ENCODE measurements at regions not wholly inside any gene's neighbourhood (a gene's known extent, or its start where the extent isn't known, plus 50 kb on each side); places are given as distances from the start of the nearest gene placed in this dataset.

DNA sequence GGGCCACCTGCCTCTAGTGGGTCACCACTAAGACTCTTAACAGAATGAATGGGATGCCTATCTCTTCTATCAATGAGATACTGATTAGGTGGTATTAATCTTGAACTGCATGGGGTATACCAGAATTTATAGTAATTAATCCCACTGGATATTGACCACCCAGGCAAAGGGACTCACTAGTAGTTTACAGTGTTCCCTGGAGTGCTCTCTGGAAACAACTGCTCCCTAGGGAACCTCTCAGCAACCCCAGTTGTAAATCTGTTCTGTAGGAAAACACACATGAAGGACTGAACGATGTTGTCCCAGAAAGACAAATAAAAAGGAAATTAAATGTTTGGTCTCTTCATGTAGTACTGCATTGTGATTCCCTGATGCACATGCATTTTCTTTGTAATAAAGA, 430.5 kb downstream of the HLX start:
- no peak for ATAC-seq

DNA sequence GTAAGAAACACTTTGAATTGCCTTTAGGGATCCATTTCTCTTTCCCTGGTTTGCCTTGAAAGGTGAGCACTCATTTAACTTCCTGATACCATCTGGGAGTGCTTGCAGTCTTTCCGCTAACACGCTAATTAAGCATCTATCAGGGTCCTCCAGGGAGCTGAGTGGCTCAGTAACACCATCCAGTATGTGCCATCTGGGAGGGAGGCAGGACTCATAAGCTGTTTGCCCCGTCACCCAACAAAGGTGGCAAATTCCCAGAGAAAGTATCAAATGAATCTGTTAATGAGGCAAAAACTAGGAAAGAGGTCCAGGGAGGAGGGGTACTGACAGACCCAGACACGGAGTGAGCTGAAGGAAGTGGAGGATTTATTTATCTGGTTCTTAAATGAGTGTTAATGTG, 430.9 kb downstream of the HLX start:
- ATAC-seq, result no peak

DNA sequence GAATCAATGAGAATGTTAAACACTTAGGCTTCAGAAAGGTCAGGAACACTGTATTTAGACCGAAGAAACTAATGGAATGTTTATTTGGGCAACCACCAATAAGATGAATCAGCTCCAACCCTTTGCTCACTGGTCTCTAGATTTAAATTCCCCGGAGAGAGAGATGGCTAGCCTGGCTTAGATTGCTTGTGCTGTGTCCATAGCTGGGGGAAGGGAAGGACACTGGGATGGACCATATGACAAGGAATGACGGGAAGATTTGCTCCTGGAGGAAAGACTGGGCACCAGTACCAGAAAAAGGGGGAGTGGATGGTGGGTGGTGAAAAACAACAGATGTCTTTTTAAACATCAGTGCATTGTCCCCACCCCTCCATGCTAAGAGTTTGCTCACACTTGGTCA, 426.6 kb downstream of the DUSP10 start:
- no peak for ATAC-seq

GRCh38 chr1:221316491-221317056, 425.3 kb downstream of the DUSP10 start:
- no peak for ATAC-seq

- no peak for ATAC-seq
Observed at GRCh38 chr1:221317537-221317936, 424.4 kb downstream of the DUSP10 start.

- no peak for ATAC-seq
Observed at GRCh38 chr1:221327954-221328353, 413.9 kb downstream of the DUSP10 start.

GRCh38 chr1:221328371-221328770, 413.5 kb downstream of the DUSP10 start:
- no peak for ATAC-seq

- ATAC-seq, result no peak
Observed at GRCh38 chr1:221331273-221332183, 410.4 kb downstream of the DUSP10 start.

GRCh38 chr1:221334062-221334461, 407.8 kb downstream of the DUSP10 start:
- no peak for ATAC-seq

DNA sequence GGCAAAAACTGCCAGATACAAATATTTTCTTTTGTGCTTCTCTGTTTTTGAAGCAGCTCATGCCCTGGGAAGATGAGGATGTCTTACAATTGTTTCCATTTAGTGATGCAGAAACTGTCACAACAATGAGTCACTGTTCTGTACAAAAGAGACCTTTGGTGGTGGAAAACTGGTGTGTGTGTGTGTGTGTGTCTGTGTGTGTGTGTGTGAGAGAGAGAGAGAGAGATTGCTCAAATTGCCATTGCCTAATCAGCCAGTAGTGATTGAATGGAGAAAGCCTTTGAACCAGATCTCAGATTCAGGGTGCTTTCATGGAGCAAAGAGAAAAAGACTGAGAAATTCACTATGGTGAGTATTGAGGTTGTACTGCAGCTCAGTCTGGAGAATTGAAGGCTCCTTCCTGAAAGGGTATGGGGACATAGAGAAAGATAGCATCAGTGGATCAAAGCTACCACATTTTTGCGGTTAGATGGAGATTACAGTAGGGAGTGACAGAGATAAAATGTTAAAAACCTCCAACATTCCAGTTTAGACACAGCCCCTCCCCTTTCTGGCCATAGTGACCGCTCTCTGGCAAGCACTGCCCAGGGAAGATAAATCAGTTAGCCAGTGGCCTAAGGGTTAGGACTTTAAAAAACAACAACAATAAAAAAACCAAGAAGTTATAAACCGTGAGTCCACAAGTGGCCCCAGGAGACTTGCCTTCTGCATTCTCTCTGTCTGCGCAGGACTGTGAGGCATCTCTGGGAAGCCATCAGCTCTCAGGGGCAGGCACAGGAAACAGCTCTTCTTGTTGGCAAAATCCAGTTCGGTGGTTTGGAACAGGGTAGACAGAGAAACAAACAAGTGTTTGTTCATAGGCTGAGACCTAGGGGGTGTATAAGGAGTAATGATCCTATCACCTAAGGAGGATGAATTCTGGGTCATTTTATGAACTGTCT, 406.5 kb downstream of the DUSP10 start:
- no peak for ATAC-seq

DNA sequence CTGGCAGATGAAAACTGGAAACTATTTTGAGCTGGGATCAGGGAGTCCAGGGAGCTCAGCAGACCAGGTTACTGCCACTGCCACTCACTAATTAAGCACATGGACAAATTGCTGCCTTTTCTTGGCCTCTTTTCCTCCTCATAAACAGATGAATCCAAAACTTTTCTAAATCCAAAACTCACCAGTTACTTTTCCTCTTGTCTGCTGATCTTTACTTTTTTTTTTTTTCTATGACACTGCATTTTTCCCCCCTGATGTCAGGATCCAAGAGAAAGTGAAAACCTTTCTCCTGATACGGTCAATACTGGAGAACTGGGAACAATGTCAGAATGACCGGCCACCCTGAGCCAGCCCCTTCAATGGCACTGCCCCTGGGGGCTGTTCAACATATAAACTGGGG, 405.8 kb downstream of the DUSP10 start:
- ATAC-seq, result no peak

GRCh38 chr1:221337106-221337505, 404.8 kb downstream of the DUSP10 start:
- ATAC-seq, result no peak

GRCh38 chr1:221343136-221343535, 398.8 kb downstream of the DUSP10 start:
- no peak for ATAC-seq

DNA sequence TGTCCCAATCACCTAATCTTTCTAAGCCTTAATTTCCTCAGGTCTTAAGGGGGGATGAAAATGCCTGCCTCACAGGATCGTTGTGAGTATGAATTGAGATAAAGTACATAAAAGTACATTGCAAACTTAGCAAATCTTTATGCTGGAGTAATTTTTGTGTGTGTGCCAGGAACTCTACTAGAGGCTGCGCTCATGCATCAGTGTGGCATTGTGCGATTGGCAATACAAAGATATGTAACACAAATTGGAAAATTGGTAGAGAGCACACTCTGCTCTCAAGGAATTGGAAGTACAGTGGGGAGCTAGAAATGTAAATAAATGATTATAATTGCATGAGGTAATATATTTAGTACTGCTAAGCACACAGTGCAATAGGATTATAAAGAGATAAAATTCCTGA, 398.3 kb downstream of the DUSP10 start:
- ATAC-seq, result no peak

DNA sequence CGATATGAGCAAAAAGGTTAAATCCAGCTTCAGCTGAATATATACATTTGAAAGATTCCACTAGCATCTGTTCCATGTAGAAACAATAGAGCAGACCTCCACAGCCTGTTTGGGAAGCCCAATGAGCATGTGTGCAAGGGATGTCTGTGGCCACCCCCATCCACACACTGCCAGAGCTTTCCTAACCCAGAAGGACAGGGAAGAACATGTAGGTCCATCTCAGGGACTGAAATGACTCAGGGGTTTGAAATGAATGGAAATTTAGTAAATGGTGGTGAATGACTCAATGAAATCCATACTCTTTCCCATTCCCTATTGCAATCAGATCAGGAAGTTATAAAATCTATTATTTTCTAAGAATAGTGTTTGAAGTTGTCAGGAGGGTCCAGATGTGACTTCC, 397.2 kb downstream of the DUSP10 start:
- ATAC-seq, result no peak

GRCh38 chr1:221347706-221348105, 394.2 kb downstream of the DUSP10 start:
- no peak for ATAC-seq

DNA sequence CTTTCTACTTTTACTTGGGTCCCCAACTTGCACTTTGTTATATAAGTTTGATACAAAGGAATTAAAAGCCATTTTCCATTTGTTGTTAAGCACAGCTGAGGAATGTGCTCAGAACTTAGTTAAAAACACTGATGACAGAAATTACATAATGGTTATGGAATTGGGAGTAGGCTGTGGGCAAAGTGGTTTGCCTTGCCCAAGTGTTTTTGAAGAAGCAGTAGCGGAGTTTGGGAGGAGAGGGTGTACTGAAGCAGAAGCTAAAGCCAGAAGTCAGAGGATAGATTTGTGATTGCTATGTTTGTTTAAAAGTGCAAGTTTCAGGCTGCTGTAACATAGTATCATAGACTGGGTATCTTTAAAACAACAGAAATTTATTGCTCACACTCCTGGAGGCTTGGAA, 391.8 kb downstream of the DUSP10 start:
- ATAC-seq, result no peak

- no peak for ATAC-seq
Observed at GRCh38 chr1:221356693-221357092, 385.2 kb downstream of the DUSP10 start.

DNA sequence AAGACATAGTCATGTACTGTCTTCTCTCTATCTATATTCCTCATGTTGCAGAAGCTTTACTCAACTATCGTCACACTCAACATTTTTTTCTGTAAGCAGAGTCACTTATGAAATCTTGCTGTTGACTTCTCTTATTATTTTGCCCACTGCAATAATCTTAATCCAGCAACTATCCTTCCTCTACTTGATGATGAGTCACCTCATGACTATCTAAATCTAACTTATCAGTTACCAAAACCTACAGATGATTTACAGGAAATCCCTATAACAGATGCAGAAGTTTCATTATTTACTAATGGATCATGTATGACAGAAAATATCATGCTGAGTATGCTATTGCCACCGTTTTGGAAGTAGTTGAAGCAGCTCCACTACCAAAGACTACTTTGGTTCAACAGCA, 378.9 kb downstream of the DUSP10 start:
- ATAC-seq, result no peak

- ATAC-seq, result no peak
Observed at GRCh38 chr1:221366495-221367110, 375.3 kb downstream of the DUSP10 start.

GRCh38 chr1:221371705-221372104, 370.2 kb downstream of the DUSP10 start:
- no peak for ATAC-seq

GRCh38 chr1:221373795-221374194, 368.1 kb downstream of the DUSP10 start:
- no peak for ATAC-seq

DNA sequence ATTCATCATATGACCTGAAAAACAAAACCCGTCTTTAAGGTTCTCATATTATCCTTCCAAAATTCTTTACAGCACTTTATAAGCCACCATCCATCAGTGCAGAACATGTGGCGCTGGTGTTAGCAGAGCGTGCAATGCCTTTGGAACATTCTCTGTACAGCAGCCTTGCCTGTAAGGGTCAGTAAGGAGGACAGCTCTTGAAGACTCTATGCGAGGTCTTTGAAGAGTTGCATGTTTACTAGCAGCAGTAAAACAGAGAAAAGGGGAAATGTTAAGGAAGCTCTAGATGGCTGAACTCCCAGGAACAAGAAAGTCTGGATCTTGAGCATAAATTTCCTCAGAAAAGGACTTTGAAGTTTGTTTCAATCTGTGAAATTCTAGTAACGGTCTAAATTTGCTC, 365.6 kb downstream of the DUSP10 start:
- no peak for ATAC-seq
